Left kidney (tissue), 1 donor: ENCODE measurements at regions not wholly inside any gene's neighbourhood (a gene's known extent, or its start where the extent isn't known, plus 50 kb on each side); places are given as distances from the start of the nearest gene placed in this dataset.

Source experiments
- DNase-seq: peaks from one replicate; pipeline ENCODE4 v3.0.0-alpha.2; 2013

- DNase-seq: no peak
These were observed 221.5 kb upstream of the NUDT4 start for GRCh38 chr12:93156086-93156716.

- no peak for DNase-seq
These were observed 220.4 kb upstream of the NUDT4 start for GRCh38 chr12:93157279-93157678.

DNA sequence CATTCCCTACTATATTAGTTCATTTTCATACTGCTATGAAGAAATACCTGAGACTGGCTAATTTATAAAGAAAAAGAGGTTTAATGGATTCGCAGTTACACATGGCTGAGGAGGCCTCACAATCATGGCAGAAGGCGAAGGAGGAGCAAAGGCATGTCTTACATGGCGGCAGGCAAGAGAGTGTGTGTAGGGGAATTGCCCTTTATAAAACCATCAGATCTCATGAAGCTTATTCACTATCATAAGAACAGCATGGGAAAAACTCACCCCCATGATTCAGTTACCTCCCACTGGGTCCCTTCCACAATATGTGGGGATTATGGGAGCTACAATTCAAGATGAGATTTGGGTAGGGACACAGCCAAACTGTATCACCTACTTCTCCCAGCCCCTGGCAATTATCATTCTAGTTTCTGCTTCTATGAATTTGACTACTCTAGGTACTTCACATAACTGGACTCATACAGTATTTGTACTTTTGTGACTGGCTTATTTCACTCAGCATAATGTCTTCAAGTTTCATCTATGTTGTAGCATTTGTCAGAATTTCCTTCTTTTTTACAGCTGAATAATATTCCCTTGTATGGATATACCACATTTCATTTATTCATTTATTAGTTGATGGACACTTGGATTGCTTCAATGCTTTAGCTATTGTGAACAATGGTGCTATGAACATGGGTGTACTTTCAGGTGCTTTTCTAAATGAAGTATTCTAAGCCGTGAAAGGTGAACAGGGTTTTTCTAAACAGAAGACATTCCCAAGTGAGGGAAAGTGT, 219.5 kb upstream of the NUDT4 start:
- DNase-seq: no peak

DNA sequence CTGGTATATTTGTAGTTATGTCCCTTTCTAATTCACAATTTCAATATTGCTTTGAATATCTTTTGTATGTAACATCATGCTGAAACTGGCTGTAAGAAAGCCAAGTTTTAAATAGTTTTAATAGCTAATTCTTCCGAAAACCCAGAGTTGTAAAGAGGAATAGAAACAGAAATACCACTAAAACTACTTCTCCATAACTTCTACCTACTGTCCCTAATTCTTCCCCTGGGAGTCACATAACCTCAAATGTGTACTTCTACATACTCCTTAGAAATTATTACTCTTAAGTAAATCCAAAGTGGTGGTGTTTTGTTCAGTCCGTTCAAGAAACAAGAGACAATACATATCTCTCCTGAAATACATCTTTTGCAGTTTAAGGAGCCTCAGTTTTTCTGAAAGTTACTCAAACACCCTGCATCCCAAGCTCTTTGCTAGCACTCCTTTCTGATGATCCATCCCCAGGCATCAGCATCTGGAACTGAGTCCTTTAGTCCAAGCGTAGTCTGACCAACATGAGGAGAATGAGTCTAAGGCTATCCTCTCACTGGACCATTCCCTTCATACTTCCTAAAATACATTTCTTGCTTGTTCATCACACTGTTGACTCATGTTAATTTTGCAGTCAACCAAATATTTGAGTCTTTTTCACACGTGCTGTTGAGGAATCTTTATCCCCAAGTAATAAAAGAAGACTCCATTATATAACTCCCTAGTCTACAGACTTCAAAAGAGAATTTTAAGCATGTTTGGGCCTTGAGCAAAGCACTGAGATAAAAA, 214.3 kb upstream of the NUDT4 start:
- DNase-seq: no peak

- DNase-seq: no peak
These were observed 213.4 kb upstream of the NUDT4 start for GRCh38 chr12:93164103-93164880.

- DNase-seq: no peak
These were observed 212.3 kb upstream of the NUDT4 start for GRCh38 chr12:93165384-93165932.

GRCh38 chr12:93166541-93167307, 211.0 kb upstream of the NUDT4 start:
- DNase-seq: no peak

DNA sequence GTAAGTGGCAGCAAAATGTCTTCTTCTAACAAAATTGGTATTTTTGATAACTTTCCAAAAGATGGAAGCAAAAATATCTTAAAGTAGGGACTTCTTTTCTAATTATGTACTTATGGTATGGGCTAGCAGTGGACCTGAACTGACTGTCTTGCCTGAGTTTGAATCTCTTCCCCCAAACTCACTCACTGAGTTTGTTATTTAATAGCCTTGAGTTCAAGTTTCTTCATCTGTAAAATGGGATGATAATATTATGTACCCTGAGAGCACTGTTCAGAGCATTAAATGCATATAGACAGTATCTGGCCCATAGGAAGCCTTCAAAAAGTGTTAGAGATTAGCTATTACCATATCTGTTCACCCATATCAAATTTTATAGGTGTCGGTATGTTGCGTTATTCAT, 210.4 kb upstream of the NUDT4 start:
- DNase-seq: no peak

DNA sequence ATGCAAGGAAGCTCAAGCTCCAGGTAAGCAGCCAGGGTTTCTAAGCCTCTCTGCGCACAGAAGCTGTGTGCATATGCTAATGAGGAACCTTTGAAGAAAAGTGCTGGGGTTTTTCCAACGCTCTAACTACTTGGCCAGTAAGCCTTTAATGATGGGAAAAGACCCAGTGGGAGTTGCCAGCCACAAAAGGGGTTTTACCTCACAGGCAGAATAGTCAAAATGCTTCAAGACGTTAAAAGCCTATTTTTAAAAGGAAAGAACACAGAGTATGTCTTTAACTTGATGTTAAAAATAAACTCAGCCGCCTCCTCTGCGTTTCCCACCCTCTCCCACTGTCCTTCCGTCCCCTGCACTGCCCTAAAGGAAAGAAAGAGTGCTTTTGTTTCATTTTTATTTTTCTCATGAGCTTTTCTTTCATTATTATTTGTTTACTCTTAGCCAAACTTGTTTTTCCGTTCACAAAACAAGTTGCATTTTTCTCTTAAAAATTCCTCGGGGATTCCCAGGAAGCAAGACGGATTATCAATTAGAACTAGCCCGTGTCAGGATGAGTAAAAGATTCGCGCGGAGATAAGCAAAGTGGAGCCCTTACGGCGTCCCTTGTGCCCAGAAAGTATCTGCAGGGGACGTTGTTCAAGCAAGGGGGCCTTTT, 209.8 kb upstream of the NUDT4 start:
- DNase-seq: no peak

GRCh38 chr12:93168751-93169150, 209.0 kb upstream of the NUDT4 start:
- no peak for DNase-seq

DNA sequence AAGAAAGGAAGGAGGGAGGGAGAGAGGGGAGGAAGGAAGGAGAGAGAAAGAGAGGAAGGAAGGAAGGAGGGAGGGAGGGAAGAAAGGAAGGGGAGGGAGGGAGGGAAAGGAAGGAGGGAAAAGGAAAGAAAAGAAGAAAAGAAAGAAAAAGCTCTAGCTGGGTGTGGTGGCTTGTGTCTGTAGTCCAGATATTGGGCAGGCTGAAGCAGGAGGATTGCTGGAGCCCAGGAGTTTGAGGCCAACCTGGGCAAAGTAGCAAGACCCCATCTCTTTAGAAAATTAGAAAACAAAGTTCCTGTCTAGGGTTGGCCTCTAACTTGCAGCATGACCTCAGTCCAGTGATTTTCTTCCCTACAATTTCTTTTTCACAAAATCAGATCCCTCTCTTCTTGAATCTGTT, 208.2 kb upstream of the NUDT4 start:
- DNase-seq: no peak

DNA sequence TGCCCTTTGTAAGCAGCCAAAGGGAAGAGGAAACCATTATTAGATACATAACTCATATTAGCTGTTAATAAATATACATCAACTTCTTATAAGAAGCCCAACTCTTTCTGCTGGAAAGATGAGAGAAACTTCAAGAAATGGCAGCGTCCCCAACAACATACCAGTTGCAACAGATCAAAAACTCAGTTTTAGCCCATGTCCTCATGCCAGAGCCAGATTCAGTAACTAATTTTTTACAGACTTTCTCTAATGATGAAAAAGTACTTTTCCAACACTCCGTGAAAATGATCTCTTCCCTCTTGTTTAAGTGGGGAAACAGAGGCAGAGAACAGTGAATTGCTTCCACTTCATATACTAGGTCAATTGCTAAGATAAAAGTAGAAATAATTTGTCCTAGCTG, 206.8 kb upstream of the NUDT4 start:
- no peak for DNase-seq

GRCh38 chr12:93173178-93173957, 204.4 kb upstream of the NUDT4 start:
- no peak for DNase-seq

- DNase-seq: no peak
These were observed 203.7 kb upstream of the NUDT4 start for GRCh38 chr12:93174048-93174447.

GRCh38 chr12:93174473-93174872, 203.3 kb upstream of the NUDT4 start:
- DNase-seq: no peak

GRCh38 chr12:93176165-93176564, 201.6 kb upstream of the NUDT4 start:
- no peak for DNase-seq

DNA sequence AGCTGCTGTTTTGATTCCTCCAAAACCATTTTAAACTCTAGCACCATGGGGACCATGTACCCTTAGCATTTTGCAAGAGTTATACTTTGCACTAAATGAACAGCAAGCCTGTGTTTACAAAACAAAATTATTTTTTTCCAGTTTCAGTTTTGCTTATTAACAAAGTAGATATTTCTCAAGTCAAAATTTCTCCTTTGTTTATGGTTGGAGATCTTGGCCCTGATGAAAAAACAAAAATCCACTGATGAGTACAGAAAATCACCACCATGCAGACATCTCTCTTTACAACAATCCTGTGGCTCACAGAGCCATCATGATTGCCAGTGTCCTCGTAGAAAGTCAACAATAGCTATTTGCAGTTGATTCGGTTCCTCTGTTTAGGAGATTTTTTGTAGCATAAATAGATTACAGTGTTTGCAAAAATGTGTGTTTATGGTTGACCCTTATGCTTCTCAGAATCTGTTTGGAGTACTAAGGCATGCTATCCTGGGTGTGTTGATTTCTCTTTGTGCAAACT, 201.1 kb upstream of the NUDT4 start:
- no peak for DNase-seq

DNA sequence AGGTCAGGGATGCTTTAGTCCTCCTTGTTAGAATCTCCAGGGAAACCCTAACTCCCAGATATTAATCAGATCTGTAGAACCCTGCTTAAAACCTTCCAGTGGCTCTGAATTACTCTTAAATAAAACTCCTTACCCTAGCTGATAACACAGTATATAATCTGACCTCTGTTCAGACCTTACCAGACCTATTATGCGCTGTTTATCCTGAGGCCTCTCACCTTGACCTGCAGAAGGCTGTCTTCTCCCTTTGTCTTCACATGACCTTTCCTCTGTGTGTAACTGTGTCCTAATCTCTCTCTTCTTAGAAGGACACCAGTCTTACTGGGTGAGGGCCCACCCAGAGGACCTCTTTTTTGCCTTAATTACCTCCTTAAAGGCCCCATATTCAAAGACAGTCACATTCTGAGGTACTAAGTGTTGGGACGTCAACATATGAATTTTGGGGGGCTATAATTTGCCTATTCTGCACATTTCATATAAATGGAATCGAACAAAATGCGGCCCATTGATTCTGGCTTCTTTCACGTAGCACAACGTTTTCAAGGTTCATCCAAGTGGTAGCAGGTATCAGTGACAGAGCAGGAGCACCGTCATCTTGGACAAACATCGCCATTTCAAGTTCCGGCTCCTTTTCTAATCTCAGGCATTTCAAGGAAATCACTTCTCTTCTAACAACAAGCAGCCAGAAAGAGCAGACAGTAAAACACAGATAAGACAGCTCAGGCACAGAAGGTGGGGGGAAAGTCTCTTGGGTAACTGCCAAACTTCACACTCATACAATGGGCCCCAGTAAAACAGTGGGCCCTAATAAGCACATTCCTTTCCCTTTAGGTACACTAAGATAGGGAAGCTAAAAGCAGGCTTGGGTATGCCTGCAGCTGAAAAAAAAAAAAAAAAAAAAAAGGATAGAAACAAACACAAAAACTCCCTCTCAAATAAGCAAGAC, 200.2 kb upstream of the NUDT4 start:
- no peak for DNase-seq
